ENCODE measurements at regions not wholly inside any gene's neighbourhood (a gene's known extent, or its start where the extent isn't known, plus 50 kb on each side); places are given as distances from the start of the nearest gene placed in this dataset.

GRCh38 chr12:66896797-66897196 is 217.9 kb upstream of the GRIP1 start:
- H3K36me3 ChIP-seq (ENCODE audit: insufficient read depth, insufficient read length, low read length) = no peaks in the 10 kb centered on the region
- no peaks in the 10 kb centered on the region for H3K4me1 ChIP-seq (ENCODE audit: insufficient read depth, insufficient read length)
- DNase-seq (ENCODE audit: low read depth, low spot score) = no peak
- no peaks in the 10 kb centered on the region for H3K9me3 ChIP-seq (ENCODE audit: insufficient read depth, low read length)
- H3K27me3 ChIP-seq (ENCODE audit: insufficient read depth, insufficient read length) = no peaks in the 10 kb centered on the region
- H3K9ac ChIP-seq (ENCODE audit: insufficient read length, low read depth) = no peak overlapping the region
- no peak for TF ChIP-seq YY1 (IDR thresholded peaks at IDR 0.05; ENCODE audit: insufficient read depth, insufficient read length)
- no peak for TF ChIP-seq ZNF274 (IDR thresholded peaks at IDR 0.05; ENCODE audit: low read depth, low read length)
- TF ChIP-seq SUZ12 (IDR thresholded peaks at IDR 0.05; ENCODE audit: extremely low read depth, insufficient read depth, insufficient read length) = no peak
- no peak overlapping the region for H3K4me3 ChIP-seq (ENCODE audit: insufficient read length, low read depth)

DNA sequence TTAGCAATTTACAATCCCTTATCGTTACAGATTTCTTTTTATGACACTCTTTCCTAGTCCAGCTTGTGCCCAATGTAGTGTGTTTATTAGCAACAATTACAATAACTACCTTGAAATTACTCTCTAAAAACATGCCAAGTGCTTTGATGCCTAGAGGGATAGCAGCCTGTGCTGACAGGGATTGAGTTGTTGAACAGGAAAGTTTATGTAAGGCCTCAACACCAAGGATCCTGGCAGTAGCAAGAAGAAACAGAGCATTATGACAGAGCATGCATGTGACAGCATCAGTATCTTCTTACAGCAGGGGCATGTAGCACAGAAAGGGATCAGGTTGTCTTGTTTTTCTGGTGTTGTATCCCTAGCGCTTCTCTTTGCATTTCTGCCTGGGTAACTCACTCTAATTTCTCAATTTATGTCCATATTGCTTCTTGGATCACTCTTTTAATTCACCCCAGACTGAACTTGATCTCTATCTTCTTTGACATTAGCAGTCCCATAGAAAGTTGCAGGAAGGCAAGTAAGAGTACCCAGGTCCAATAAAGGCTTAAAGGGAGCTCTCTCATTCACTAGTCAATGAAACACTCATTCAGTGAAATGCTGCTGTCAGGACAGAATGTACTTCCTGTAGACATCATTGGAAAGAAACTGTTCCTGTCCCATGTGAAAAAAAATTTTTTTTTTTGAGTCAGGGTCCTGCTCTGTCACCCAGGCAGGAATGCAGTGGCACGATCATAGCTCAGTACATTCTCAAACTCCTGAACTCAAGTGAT is 220.0 kb upstream of the GRIP1 start:
- Histone ChIP-seq H3K36me3 (ENCODE audit: insufficient read depth, insufficient read length, low read length) (no peaks in the 10 kb centered on the region), H3K9me3 (ENCODE audit: insufficient read depth, low read length) (no peaks in the 10 kb centered on the region), H3K4me3 (ENCODE audit: insufficient read length, low read depth) (no peak overlapping the region), H3K4me1 (ENCODE audit: insufficient read depth, insufficient read length) (no peaks in the 10 kb centered on the region), H3K27me3 (ENCODE audit: insufficient read depth, insufficient read length) (no peaks in the 10 kb centered on the region), H3K9ac (ENCODE audit: insufficient read length, low read depth) (no peak overlapping the region)
- DNase-seq (ENCODE audit: low read depth, low spot score) = no peak
- no peak for TF ChIP-seq YY1 (IDR thresholded peaks at IDR 0.05; ENCODE audit: insufficient read depth, insufficient read length)

- H3K4me3 ChIP-seq (ENCODE audit: insufficient read length, low read depth) = no peak overlapping the region
- no peaks in the 10 kb centered on the region for H3K27me3 ChIP-seq (ENCODE audit: insufficient read depth, insufficient read length)
- H3K4me1 ChIP-seq (ENCODE audit: insufficient read depth, insufficient read length) = no peaks in the 10 kb centered on the region
- no peak overlapping the region for H3K9ac ChIP-seq (ENCODE audit: insufficient read length, low read depth)
- H3K36me3 ChIP-seq (ENCODE audit: insufficient read depth, insufficient read length, low read length) = no peaks in the 10 kb centered on the region
- DNase-seq (ENCODE audit: low read depth, low spot score) = no peak
- H3K9me3 ChIP-seq (ENCODE audit: insufficient read depth, low read length) = no peaks in the 10 kb centered on the region
- TF ChIP-seq ZNF274 (IDR thresholded peaks at IDR 0.05; ENCODE audit: low read depth, low read length) = no peak
- no peak for TF ChIP-seq YY1 (IDR thresholded peaks at IDR 0.05; ENCODE audit: insufficient read depth, insufficient read length)
- TF ChIP-seq SUZ12 (IDR thresholded peaks at IDR 0.05; ENCODE audit: extremely low read depth, insufficient read depth, insufficient read length) = no peak
Observed at GRCh38 chr12:66899588-66899987, 220.7 kb upstream of the GRIP1 start.

GRCh38 chr12:66900616-66901015 is 221.7 kb upstream of the GRIP1 start:
- H3K4me3 ChIP-seq (ENCODE audit: insufficient read length, low read depth) = no peak overlapping the region
- H3K4me1 ChIP-seq (ENCODE audit: insufficient read depth, insufficient read length) = no peaks in the 10 kb centered on the region
- H3K9ac ChIP-seq (ENCODE audit: insufficient read length, low read depth) = no peak overlapping the region
- H3K27me3 ChIP-seq (ENCODE audit: insufficient read depth, insufficient read length) = no peaks in the 10 kb centered on the region
- TF ChIP-seq YY1 (IDR thresholded peaks at IDR 0.05; ENCODE audit: insufficient read depth, insufficient read length) (no peak), ZNF274 (IDR thresholded peaks at IDR 0.05; ENCODE audit: low read depth, low read length) (no peak), SUZ12 (IDR thresholded peaks at IDR 0.05; ENCODE audit: extremely low read depth, insufficient read depth, insufficient read length) (no peak)
- H3K36me3 ChIP-seq (ENCODE audit: insufficient read depth, insufficient read length, low read length) = no peaks in the 10 kb centered on the region
- DNase-seq (ENCODE audit: low read depth, low spot score) = no peak
- H3K9me3 ChIP-seq (ENCODE audit: insufficient read depth, low read length) = no peaks in the 10 kb centered on the region

- Histone ChIP-seq H3K9ac (ENCODE audit: insufficient read length, low read depth) (no peak overlapping the region), H3K4me3 (ENCODE audit: insufficient read length, low read depth) (no peak overlapping the region), H3K36me3 (ENCODE audit: insufficient read depth, insufficient read length, low read length) (no peaks in the 10 kb centered on the region), H3K9me3 (ENCODE audit: insufficient read depth, low read length) (no peaks in the 10 kb centered on the region), H3K4me1 (ENCODE audit: insufficient read depth, insufficient read length) (no peaks in the 10 kb centered on the region), H3K27me3 (ENCODE audit: insufficient read depth, insufficient read length) (no peaks in the 10 kb centered on the region)
- DNase-seq (ENCODE audit: low read depth, low spot score) = no peak
- TF ChIP-seq YY1 (IDR thresholded peaks at IDR 0.05; ENCODE audit: insufficient read depth, insufficient read length) (no peak), SUZ12 (IDR thresholded peaks at IDR 0.05; ENCODE audit: extremely low read depth, insufficient read depth, insufficient read length) (no peak), ZNF274 (IDR thresholded peaks at IDR 0.05; ENCODE audit: low read depth, low read length) (no peak)
Observed at GRCh38 chr12:66901138-66901932, 222.5 kb upstream of the GRIP1 start.

- Histone ChIP-seq H3K36me3 (ENCODE audit: insufficient read depth, insufficient read length, low read length) (no peaks in the 10 kb centered on the region), H3K4me1 (ENCODE audit: insufficient read depth, insufficient read length) (no peaks in the 10 kb centered on the region), H3K27me3 (ENCODE audit: insufficient read depth, insufficient read length) (no peaks in the 10 kb centered on the region), H3K9me3 (ENCODE audit: insufficient read depth, low read length) (no peaks in the 10 kb centered on the region), H3K9ac (ENCODE audit: insufficient read length, low read depth) (no peak overlapping the region), H3K4me3 (ENCODE audit: insufficient read length, low read depth) (no peak overlapping the region)
- DNase-seq (ENCODE audit: low read depth, low spot score) = no peak
- no peak for TF ChIP-seq ZNF274 (IDR thresholded peaks at IDR 0.05; ENCODE audit: low read depth, low read length)
- no peak for TF ChIP-seq YY1 (IDR thresholded peaks at IDR 0.05; ENCODE audit: insufficient read depth, insufficient read length)
- TF ChIP-seq SUZ12 (IDR thresholded peaks at IDR 0.05; ENCODE audit: extremely low read depth, insufficient read depth, insufficient read length) = no peak
Observed at GRCh38 chr12:66902020-66902419, 223.1 kb upstream of the GRIP1 start.

GRCh38 chr12:66903782-66904396 is 225.0 kb upstream of the GRIP1 start:
- TF ChIP-seq SUZ12 (IDR thresholded peaks at IDR 0.05; ENCODE audit: extremely low read depth, insufficient read depth, insufficient read length) = no peak
- no peak for TF ChIP-seq ZNF274 (IDR thresholded peaks at IDR 0.05; ENCODE audit: low read depth, low read length)
- no peak for TF ChIP-seq YY1 (IDR thresholded peaks at IDR 0.05; ENCODE audit: insufficient read depth, insufficient read length)
- no peaks in the 10 kb centered on the region for H3K36me3 ChIP-seq (ENCODE audit: insufficient read depth, insufficient read length, low read length)
- no peak overlapping the region for H3K9ac ChIP-seq (ENCODE audit: insufficient read length, low read depth)
- H3K4me1 ChIP-seq (ENCODE audit: insufficient read depth, insufficient read length) = no peaks in the 10 kb centered on the region
- H3K9me3 ChIP-seq (ENCODE audit: insufficient read depth, low read length) = no peaks in the 10 kb centered on the region
- no peaks in the 10 kb centered on the region for H3K27me3 ChIP-seq (ENCODE audit: insufficient read depth, insufficient read length)
- no peak for DNase-seq (ENCODE audit: low read depth, low spot score)
- no peak overlapping the region for H3K4me3 ChIP-seq (ENCODE audit: insufficient read length, low read depth)

Data from NT2/D1 (cell line).